Panc1 (cell line): ENCODE measurements at regions not wholly inside any gene's neighbourhood (a gene's known extent, or its start where the extent isn't known, plus 50 kb on each side); places are given as distances from the start of the nearest gene placed in this dataset.

Experiments used
- ATAC-seq: fragments of 200-7000 bp; cut with Tn5 transposase; 2 replicates; pipeline ENCODE4 v1.9.1; 2020; ENCODE audit warnings: mild to moderate bottlenecking, moderate library complexity
- BruUV-seq: library from RNA; stranded (reverse); fragments of 400-500 nt; replicated peaks from 2 replicates; lab custom pipeline; 2021; lab: Mats Ljungman, UMichigan
- CTCF ChIA-PET: fragments of 300-600 bp; sonication (Branson Sonifier 250); formaldehyde crosslinking; loops from one replicate; lab custom pipeline; 2022; ENCODE audit warnings: antibody characterized with exemption; lab: Charles Lee
- POLR2A ChIA-PET: fragments of 300-600 bp; sonication (Branson Sonifier 250); formaldehyde crosslinking; loops from one replicate; lab custom pipeline; 2022; ENCODE audit warnings: antibody characterized with exemption; lab: Charles Lee
- DNase-seq: peaks from one replicate; pipeline ENCODE4 v3.0.0-alpha.2; 2010; ENCODE audit warnings: low read depth, low spot score
- H3K27ac ChIP-seq: 2 replicates; pipeline ENCODE4 v1.5.1; 2011; ENCODE audit warnings: mild to moderate bottlenecking, low read length, inconsistent platforms
- H3K27me3 ChIP-seq: fragments of 200-500 bp; sonication (Bioruptor generic); 2 replicates; pipeline ENCODE4 v1.6.0; 2014; ENCODE audit warnings: low read length, inconsistent platforms; ENCODE audit not compliant: control insufficient read depth, insufficient read depth
- H3K36me3 ChIP-seq: fragments of 200-500 bp; sonication (Bioruptor generic); 2 replicates; pipeline ENCODE4 v1.5.1; 2014; ENCODE audit warnings: inconsistent platforms, mild to moderate bottlenecking, low read length, moderate library complexity; ENCODE audit not compliant: control insufficient read depth, insufficient read depth
- H3K4me1 ChIP-seq: 2 replicates; pipeline ENCODE4 v1.5.1; 2011; ENCODE audit warnings: inconsistent platforms, mild to moderate bottlenecking, low read length, moderate library complexity; ENCODE audit not compliant: control insufficient read depth, insufficient read depth
- H3K4me3 ChIP-seq, 2 experiments: 2 replicates each; pipeline ENCODE4 v1.5.1; 2011 to 2012; ENCODE audit warnings: low read depth in 2 of 2, low read length in 2 of 2, mild to moderate bottlenecking in 2 of 2, inconsistent platforms in 1 of 2, moderate library complexity in 1 of 2
- H3K9me3 ChIP-seq: fragments of 200-500 bp; sonication (Bioruptor generic); 2 replicates; pipeline ENCODE4 v1.5.1; 2014; ENCODE audit warnings: low read depth, mild to moderate bottlenecking, inconsistent platforms, low read length, moderate library complexity; ENCODE audit not compliant: control insufficient read depth, insufficient read depth
- POLR2AphosphoS5 ChIP-seq: IDR thresholded peaks from 2 replicates; pipeline ENCODE4 v1.6.1; 2012; ENCODE audit warnings: mild to moderate bottlenecking, low read depth, low read length, moderate library complexity
- SIN3A ChIP-seq: IDR thresholded peaks from 2 replicates; pipeline ENCODE4 v1.6.1; 2012; ENCODE audit warnings: low read depth, mild to moderate bottlenecking, low read length, moderate library complexity, borderline replicate concordance; ENCODE audit not compliant: insufficient read depth
- TCF7L2 ChIP-seq: IDR thresholded peaks from 2 replicates; pipeline ENCODE4 v1.6.1; 2011; ENCODE audit warnings: mild to moderate bottlenecking, low read depth, low read length, inconsistent platforms
- in situ Hi-C: cut with HindIII; loops from 2 replicates; pipeline ENCODE4 v1.10.0; 2016; ENCODE audit warnings: low sequenced_read_pairs, low pct_unique_long_range_greater_than_20kb
- intact Hi-C: fragments of 100-400 bp; cut with micrococcal nuclease; formaldehyde crosslinking; loops from one replicate; pipeline ENCODE4 v1.10.0; 2022; ENCODE audit not compliant: unreplicated experiment
- TF ChIP-seq, protein P1 (sequence below), 2 experiments: IDR thresholded peaks; 2 replicates each; pipeline ENCODE4 v1.6.1; 2011 to 2012; ENCODE audit warnings: low read depth in 2 of 2, control low read depth in 1 of 2, low read length in 1 of 2, mild to moderate bottlenecking in 1 of 2, moderate library complexity in 1 of 2; ENCODE audit not compliant: insufficient read depth in 1 of 2
- TF ChIP-seq, protein P2 (sequence below): fragments of 450-650 bp; IDR thresholded peaks from 2 replicates; pipeline ENCODE4 v1.5.1; 2017; ENCODE audit warnings: mild to moderate bottlenecking

DNA sequence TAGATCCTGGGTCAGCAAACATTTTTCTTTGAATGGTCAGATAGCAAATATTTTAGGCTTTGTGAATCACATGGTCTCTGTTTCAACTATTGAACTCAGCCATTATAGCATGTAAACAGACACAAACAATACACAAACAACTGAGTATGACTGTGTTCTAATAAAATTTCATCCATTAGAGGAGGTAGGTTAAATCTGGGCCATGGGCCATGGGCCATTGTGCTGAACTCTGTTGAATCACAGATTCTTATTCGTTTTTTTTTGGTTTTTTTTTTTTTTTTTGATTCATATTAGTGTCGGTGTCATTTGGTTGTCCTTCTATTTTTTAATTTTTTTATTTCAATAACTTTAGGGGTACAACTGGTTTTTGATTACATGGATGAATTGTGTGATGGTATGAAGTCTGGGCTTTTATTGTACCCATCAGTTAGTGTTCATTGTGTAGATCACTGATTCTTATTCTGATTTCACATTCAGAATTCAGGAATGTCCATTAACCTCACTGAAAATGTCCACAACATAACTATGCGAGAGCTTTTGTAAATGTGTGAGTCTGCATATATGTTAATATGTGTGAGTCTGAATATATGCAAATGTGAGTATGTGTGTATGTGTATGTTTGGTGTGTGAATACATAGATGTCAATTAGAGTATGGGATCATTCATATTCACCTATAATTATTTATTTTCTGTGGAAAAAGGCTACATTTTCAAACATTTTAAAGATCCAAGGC lies 443.7 kb upstream of the GRM3 start:
- no peak for DNase-seq
- H3K27me3 ChIP-seq = no peaks in the 10 kb centered on the region
- H3K36me3 ChIP-seq = no peaks in the 10 kb centered on the region
- in situ Hi-C loops = no loop called here
- H3K4me1 ChIP-seq = no peaks in the 10 kb centered on the region
- H3K4me3 ChIP-seq = no peak overlapping the region
- BruUV-seq = no TSS peak
- no peaks in the 10 kb centered on the region for H3K9me3 ChIP-seq
- ATAC-seq = no peak
- no peak for TF ChIP-seq POLR2AphosphoS5
- TF ChIP-seq SIN3A = no peak
- no peak for TF ChIP-seq TCF7L2
- TF ChIP-seq, protein P1, sequence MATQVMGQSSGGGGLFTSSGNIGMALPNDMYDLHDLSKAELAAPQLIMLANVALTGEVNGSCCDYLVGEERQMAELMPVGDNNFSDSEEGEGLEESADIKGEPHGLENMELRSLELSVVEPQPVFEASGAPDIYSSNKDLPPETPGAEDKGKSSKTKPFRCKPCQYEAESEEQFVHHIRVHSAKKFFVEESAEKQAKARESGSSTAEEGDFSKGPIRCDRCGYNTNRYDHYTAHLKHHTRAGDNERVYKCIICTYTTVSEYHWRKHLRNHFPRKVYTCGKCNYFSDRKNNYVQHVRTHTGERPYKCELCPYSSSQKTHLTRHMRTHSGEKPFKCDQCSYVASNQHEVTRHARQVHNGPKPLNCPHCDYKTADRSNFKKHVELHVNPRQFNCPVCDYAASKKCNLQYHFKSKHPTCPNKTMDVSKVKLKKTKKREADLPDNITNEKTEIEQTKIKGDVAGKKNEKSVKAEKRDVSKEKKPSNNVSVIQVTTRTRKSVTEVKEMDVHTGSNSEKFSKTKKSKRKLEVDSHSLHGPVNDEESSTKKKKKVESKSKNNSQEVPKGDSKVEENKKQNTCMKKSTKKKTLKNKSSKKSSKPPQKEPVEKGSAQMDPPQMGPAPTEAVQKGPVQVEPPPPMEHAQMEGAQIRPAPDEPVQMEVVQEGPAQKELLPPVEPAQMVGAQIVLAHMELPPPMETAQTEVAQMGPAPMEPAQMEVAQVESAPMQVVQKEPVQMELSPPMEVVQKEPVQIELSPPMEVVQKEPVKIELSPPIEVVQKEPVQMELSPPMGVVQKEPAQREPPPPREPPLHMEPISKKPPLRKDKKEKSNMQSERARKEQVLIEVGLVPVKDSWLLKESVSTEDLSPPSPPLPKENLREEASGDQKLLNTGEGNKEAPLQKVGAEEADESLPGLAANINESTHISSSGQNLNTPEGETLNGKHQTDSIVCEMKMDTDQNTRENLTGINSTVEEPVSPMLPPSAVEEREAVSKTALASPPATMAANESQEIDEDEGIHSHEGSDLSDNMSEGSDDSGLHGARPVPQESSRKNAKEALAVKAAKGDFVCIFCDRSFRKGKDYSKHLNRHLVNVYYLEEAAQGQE (IDR thresholded peaks at IDR 0.05; ENCODE audit: insufficient read depth in 1 of 2, low read depth in 2 of 2, low read length in 1 of 2) = no peak
- TF ChIP-seq, protein P2, sequence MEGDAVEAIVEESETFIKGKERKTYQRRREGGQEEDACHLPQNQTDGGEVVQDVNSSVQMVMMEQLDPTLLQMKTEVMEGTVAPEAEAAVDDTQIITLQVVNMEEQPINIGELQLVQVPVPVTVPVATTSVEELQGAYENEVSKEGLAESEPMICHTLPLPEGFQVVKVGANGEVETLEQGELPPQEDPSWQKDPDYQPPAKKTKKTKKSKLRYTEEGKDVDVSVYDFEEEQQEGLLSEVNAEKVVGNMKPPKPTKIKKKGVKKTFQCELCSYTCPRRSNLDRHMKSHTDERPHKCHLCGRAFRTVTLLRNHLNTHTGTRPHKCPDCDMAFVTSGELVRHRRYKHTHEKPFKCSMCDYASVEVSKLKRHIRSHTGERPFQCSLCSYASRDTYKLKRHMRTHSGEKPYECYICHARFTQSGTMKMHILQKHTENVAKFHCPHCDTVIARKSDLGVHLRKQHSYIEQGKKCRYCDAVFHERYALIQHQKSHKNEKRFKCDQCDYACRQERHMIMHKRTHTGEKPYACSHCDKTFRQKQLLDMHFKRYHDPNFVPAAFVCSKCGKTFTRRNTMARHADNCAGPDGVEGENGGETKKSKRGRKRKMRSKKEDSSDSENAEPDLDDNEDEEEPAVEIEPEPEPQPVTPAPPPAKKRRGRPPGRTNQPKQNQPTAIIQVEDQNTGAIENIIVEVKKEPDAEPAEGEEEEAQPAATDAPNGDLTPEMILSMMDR = no peak
- H3K27ac ChIP-seq = no peak overlapping the region
- intact Hi-C loops = no loop called here
- CTCF ChIA-PET = no interaction called here
- POLR2A ChIA-PET = no interaction called here

DNA sequence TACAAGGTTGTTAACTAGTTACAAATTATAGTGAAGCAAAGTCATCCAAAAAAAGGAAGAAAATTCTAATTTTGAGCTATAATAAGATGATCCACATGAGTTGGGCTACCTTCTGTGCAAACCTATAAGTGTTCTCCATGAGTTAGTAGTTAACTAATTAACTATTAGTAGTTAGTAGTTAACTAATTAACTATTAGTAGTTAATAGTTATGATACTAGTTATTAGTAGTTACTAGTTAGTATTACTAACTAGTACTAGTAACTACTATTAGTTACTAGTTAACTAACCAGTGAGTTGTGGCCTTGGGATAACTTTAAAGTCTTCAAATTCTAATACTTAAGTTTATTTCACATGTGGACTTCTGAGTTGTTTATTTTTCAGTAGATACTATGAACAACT lies 453.4 kb upstream of the GRM3 start:
- no peaks in the 10 kb centered on the region for H3K36me3 ChIP-seq
- CTCF ChIA-PET = no interaction called here
- H3K9me3 ChIP-seq = no peaks in the 10 kb centered on the region
- no peak overlapping the region for H3K27ac ChIP-seq
- in situ Hi-C loops (no loop called here), intact Hi-C loops (no loop called here)
- DNase-seq = no peak
- POLR2A ChIA-PET = no interaction called here
- no peaks in the 10 kb centered on the region for H3K27me3 ChIP-seq
- TF ChIP-seq, protein P2 = no peak
- TF ChIP-seq, protein P1 (IDR thresholded peaks at IDR 0.05; ENCODE audit: insufficient read depth in 1 of 2, low read depth in 2 of 2, low read length in 1 of 2) = no peak
- no peak for TF ChIP-seq TCF7L2
- TF ChIP-seq POLR2AphosphoS5 = no peak
- no peak for TF ChIP-seq SIN3A
- no peak overlapping the region for H3K4me3 ChIP-seq
- ATAC-seq = no peak
- no peaks in the 10 kb centered on the region for H3K4me1 ChIP-seq
- BruUV-seq = no TSS peak
